HepG2 (cell line): ENCODE measurements at regions not wholly inside any gene's neighbourhood (a gene's known extent, or its start where the extent isn't known, plus 50 kb on each side); places are given as distances from the start of the nearest gene placed in this dataset.
A peak's percentile ranks its signal among the peaks of the same experiment; 100 is the strongest.

ENCODE experiments used
- ATAC-seq: fragments of 200-7000 bp; cut with Tn5 transposase; 3 replicates; pipeline ENCODE4 v1.9.1; 2020; ENCODE audit warnings: mild to moderate bottlenecking, moderate library complexity
- BruUV-seq: library from RNA; stranded (reverse); fragments of 400-500 nt; replicated peaks from 2 replicates; lab custom pipeline; 2021; lab: Mats Ljungman, UMichigan
- CTCF ChIA-PET: fragments of 300-600 bp; formaldehyde crosslinking; extraction: SDS; loops from one replicate; lab custom pipeline; 2021; ENCODE audit warnings: low total read pairs, inconsistent platforms, low intra/inter-chr PET ratio; lab: Yijun Ruan, JAX
- POLR2A ChIA-PET: fragments of 350-600 bp; sonication (Branson Sonifier 250); formaldehyde crosslinking; loops from one replicate; lab custom pipeline; 2020; ENCODE audit warnings: antibody characterized with exemption, inconsistent platforms; lab: Yijun Ruan, JAX
- DNase-seq: peaks from one replicate; pipeline ENCODE4 v3.0.0-alpha.2; 2015; ENCODE audit warnings: low spot score
- FAIRE-seq: peaks from 3 replicates; lab custom pipeline; 2011; peaks lifted over from hg19 to GRCh38; lab: Jason Lieb, UNC
- H2AFZ ChIP-seq: one replicate; pipeline ENCODE4 v1.6.1; 2011; ENCODE audit warnings: low read length, inconsistent platforms
- H3K27ac ChIP-seq: fragments of 300-600 bp; 3 replicates; pipeline ENCODE4 v1.8.0; 2011; ENCODE audit warnings: mixed run types, mild to moderate bottlenecking, mixed read lengths, low read length, inconsistent platforms; ENCODE audit not compliant: insufficient read depth; ENCODE audit errors: extremely low read length
- H3K27me3 ChIP-seq, 2 experiments: fragments of 200-600 bp in 1 of 2; 2 replicates in 1 of 2; 3 replicates in 1 of 2; pipeline versions ENCODE4 v1.6.0 to v1.8.0; 2011; ENCODE audit warnings: low read length in 2 of 2, mild to moderate bottlenecking in 2 of 2, moderate library complexity in 2 of 2, inconsistent platforms in 1 of 2; ENCODE audit not compliant: insufficient read depth in 2 of 2, control insufficient read depth in 1 of 2
- H3K36me3 ChIP-seq, 2 experiments: fragments of 200-600 bp in 1 of 2; replicated peaks in 1 of 2; 2 replicates in 1 of 2; 3 replicates in 1 of 2; pipeline versions ENCODE4 v1.5.1 to v1.8.0; 2011; ENCODE audit warnings: low read length in 2 of 2, inconsistent platforms in 1 of 2; ENCODE audit not compliant: insufficient read depth in 2 of 2, control insufficient read depth in 1 of 2
- H3K4me1 ChIP-seq: 2 replicates; pipeline ENCODE4 v1.5.1; 2012; ENCODE audit warnings: low read length, inconsistent platforms; ENCODE audit not compliant: insufficient read depth
- H3K4me2 ChIP-seq: 2 replicates; pipeline ENCODE4 v1.6.0; 2011; ENCODE audit warnings: low read depth, low read length, inconsistent platforms
- H3K4me3 ChIP-seq, 3 experiments: fragments of 200-600 bp in 1 of 3; sonication (generic), shearing (Covaris generic) in 1 of 3; replicated peaks in 1 of 3; 2 replicates each; pipeline ENCODE4 v1.5.1; 2011 to 2016; ENCODE audit warnings: low read length in 3 of 3, inconsistent platforms in 2 of 3, low read depth in 2 of 3, mild to moderate bottlenecking in 2 of 3, control low read depth in 1 of 3, mixed read lengths in 1 of 3; ENCODE audit not compliant: insufficient read depth in 1 of 3
- H3K79me2 ChIP-seq: one replicate; pipeline ENCODE4 v1.6.1; 2011; ENCODE audit warnings: low read length, inconsistent platforms; ENCODE audit not compliant: insufficient read depth
- H3K9ac ChIP-seq: 2 replicates; pipeline ENCODE4 v1.6.0; 2011; ENCODE audit warnings: mild to moderate bottlenecking, low read depth, low read length, inconsistent platforms; ENCODE audit not compliant: insufficient read depth
- H3K9me3 ChIP-seq: 2 replicates; pipeline ENCODE4 v1.5.1; 2012; ENCODE audit warnings: mild to moderate bottlenecking, low read length
- H4K20me1 ChIP-seq: 2 replicates; pipeline ENCODE4 v1.6.0; 2011; ENCODE audit warnings: inconsistent platforms, mild to moderate bottlenecking, low read length, moderate library complexity; ENCODE audit not compliant: insufficient read depth
- CHD4 ChIP-seq: fragments of 200-600 bp; sonication (generic); IDR thresholded peaks from 2 replicates; pipeline ENCODE4 v1.7.0; 2017; ENCODE audit warnings: mild to moderate bottlenecking, low read length, borderline replicate concordance
- DNMT1 ChIP-seq: sonication (generic); formaldehyde crosslinking; IDR thresholded peaks from 2 replicates; pipeline ENCODE4 v1.5.1; 2020; ENCODE audit warnings: mild to moderate bottlenecking, missing genetic modification reagents
- GTF2F1 ChIP-seq: fragments of 150-350 bp; IDR thresholded peaks from 2 replicates; pipeline ENCODE4 v1.6.1; 2014; ENCODE audit warnings: low read length
- HNRNPL ChIP-seq: fragments of 200-400 bp; formaldehyde crosslinking; IDR thresholded peaks from 2 replicates; pipeline ENCODE4 v1.6.1; 2017; ENCODE audit warnings: mild to moderate bottlenecking, low read depth, low read length
- MXD4 ChIP-seq: IDR thresholded peaks from 2 replicates; pipeline ENCODE4 v1.6.1; 2016; ENCODE audit warnings: mild to moderate bottlenecking, missing biosample characterization, missing genetic modification reagents
- TEAD3 ChIP-seq: optimal IDR thresholded peaks from 2 replicates; pipeline ENCODE3; 2016; ENCODE audit warnings: borderline replicate concordance
- ZBTB40 ChIP-seq, 2 experiments: fragments of 450-650 bp in 1 of 2; sonication (generic) in 1 of 2; formaldehyde crosslinking in 1 of 2; IDR thresholded peaks; 2 replicates each; pipeline versions ENCODE4 v1.6.1 to v1.8.0; 2016 to 2022; ENCODE audit warnings: antibody characterized with exemption in 1 of 2, mild to moderate bottlenecking in 1 of 2, missing genetic modification reagents in 1 of 2
- ZFP36L1 ChIP-seq: sonication (generic); formaldehyde crosslinking; IDR thresholded peaks from 2 replicates; pipeline ENCODE4 v1.8.0; 2022; ENCODE audit warnings: mild to moderate bottlenecking, missing genetic modification reagents, moderate library complexity
- ZNF138 ChIP-seq: sonication (generic); formaldehyde crosslinking; IDR thresholded peaks from 2 replicates; pipeline ENCODE4 v1.5.0; 2020; ENCODE audit warnings: mild to moderate bottlenecking, low read depth, missing genetic modification reagents
- ZNF317 ChIP-seq: sonication (generic); formaldehyde crosslinking; IDR thresholded peaks from 2 replicates; pipeline ENCODE4 v1.5.0; 2020; ENCODE audit warnings: mild to moderate bottlenecking, missing genetic modification reagents
- ZNF34 ChIP-seq: sonication (generic); formaldehyde crosslinking; IDR thresholded peaks from 2 replicates; pipeline ENCODE4 v1.4.0; 2020; ENCODE audit warnings: mild to moderate bottlenecking, missing genetic modification reagents, borderline replicate concordance
- ZNF629 ChIP-seq: sonication (generic); formaldehyde crosslinking; conservative IDR thresholded peaks from 2 replicates; pipeline ENCODE4 v1.5.0; 2020; ENCODE audit warnings: missing genetic modification reagents
- WGBS: methylation state at CpG from one replicate; pipeline ENCODE4 v1.1.6; 2017; ENCODE audit warnings: low lambda C conversion rate; 5-methylcytosine and 5-hydroxymethylcytosine counted together
- in situ Hi-C: cut with HindIII; loops from 2 replicates; pipeline ENCODE4 v1.10.0; 2017; ENCODE audit warnings: low pct_unique_long_range_greater_than_20kb; ENCODE audit not compliant: extremely low pct_ligation_motif_present
- intact Hi-C: fragments of 100-400 bp; cut with micrococcal nuclease; formaldehyde crosslinking; loops from one replicate; pipeline ENCODE4 v1.10.0; 2022; ENCODE audit not compliant: unreplicated experiment

- Histone ChIP-seq H3K9me3 (peaks cover 49% of the 10 kb centered on the region), H3K4me3 (no peak overlapping the region), H3K36me3 (no peaks in the 10 kb centered on the region), H3K79me2 (no peaks in the 10 kb centered on the region), H3K4me1 (no peaks in the 10 kb centered on the region), H2AFZ (no peak overlapping the region), H3K9ac (no peak overlapping the region), H3K27ac (no peak overlapping the region), H3K4me2 (no peak overlapping the region), H4K20me1 (no peaks in the 10 kb centered on the region), H3K27me3 (no peaks in the 10 kb centered on the region)
- no TSS peak for BruUV-seq
- FAIRE-seq (no peak), DNase-seq (no peak), ATAC-seq (no peak)
- POLR2A ChIA-PET, result no interaction called here
- 3% methylated on average over 2 of the region's 2 CpGs for WGBS
- CTCF ChIA-PET, result no interaction called here
- in situ Hi-C loops, result no loop called here
- no peak for TF ChIP-seq ZNF629 (CRISPR knock-in tag)
- no peak for TF ChIP-seq DNMT1
- TF ChIP-seq CHD4, result no peak
- TF ChIP-seq MXD4 (CRISPR knock-in tag), result no peak
- no peak for TF ChIP-seq ZNF138 (CRISPR knock-in tag)
- TF ChIP-seq ZFP36L1 (CRISPR knock-in tag), result no peak
- TF ChIP-seq TEAD3 (CRISPR knock-in tag), result no peak
- no peak for TF ChIP-seq ZNF34 (CRISPR knock-in tag)
- intact Hi-C loops, result no loop called here
These were observed 285.4 kb upstream of the CDH8 start for GRCh38 chr16:62321606-62322005.

- WGBS, result 59% methylated on average over 11 of the region's 11 CpGs
- intact Hi-C loops (no loop called here), in situ Hi-C loops (no loop called here)
- peaks cover 13% of the 10 kb centered on the region; the same call in 1 of the 2 replicates for H3K9me3 ChIP-seq
- no peak overlapping the region for H3K27ac ChIP-seq
- ChIA-PET CTCF (no interaction called here), POLR2A (no interaction called here)
- ATAC-seq (no peak), DNase-seq (no peak), FAIRE-seq (no peak)
- BruUV-seq, result no TSS peak
- H3K27me3 ChIP-seq, result no peaks in the 10 kb centered on the region
- H3K4me1 ChIP-seq, result no peaks in the 10 kb centered on the region
- H2AFZ ChIP-seq, result peak overlapping the region; percentile 17
- no peaks in the 10 kb centered on the region for H3K79me2 ChIP-seq
- no peaks in the 10 kb centered on the region for H4K20me1 ChIP-seq
- H3K36me3 ChIP-seq, result no peaks in the 10 kb centered on the region
- H3K9ac ChIP-seq, result no peak overlapping the region
- no peak overlapping the region for H3K4me3 ChIP-seq
- H3K4me2 ChIP-seq, result no peak overlapping the region
- TF ChIP-seq GTF2F1 (no peak), HNRNPL (no peak), ZBTB40 (IDR thresholded peaks at IDR 0.05) (no peak), ZBTB40 (CRISPR knock-in tag; IDR thresholded peaks at IDR 0.05) (no peak), ZNF317 (CRISPR knock-in tag) (no peak)
These were observed 262.4 kb upstream of the CDH8 start for GRCh38 chr16:62298600-62298999.
